Neutrophil (primary cell): ENCODE measurements at regions not wholly inside any gene's neighbourhood (a gene's known extent, or its start where the extent isn't known, plus 50 kb on each side); places are given as distances from the start of the nearest gene placed in this dataset.

ENCODE experiments used
- H3K27ac ChIP-seq: fragments of 200-600 bp; sonication (generic); 2 replicates; pipeline ENCODE4 v1.5.1; 2016; ENCODE audit warnings: mild to moderate bottlenecking, moderate library complexity
- H3K27me3 ChIP-seq: fragments of 200-600 bp; sonication (generic); 2 replicates; pipeline ENCODE4 v1.6.0; 2016; ENCODE audit warnings: mild to moderate bottlenecking
- H3K36me3 ChIP-seq: fragments of 200-600 bp; sonication (generic); 2 replicates; pipeline ENCODE4 v1.5.1; 2017
- H3K4me1 ChIP-seq, 2 experiments: fragments of 200-600 bp in 1 of 2; sonication (generic) in 1 of 2; 1 replicate in 1 of 2; 2 replicates in 1 of 2; pipeline versions ENCODE4 v1.5.1 to v1.6.1; 2013 to 2016; ENCODE audit warnings: low read depth in 1 of 2, low read length in 1 of 2, mild to moderate bottlenecking in 1 of 2, moderate library complexity in 1 of 2; ENCODE audit not compliant: control insufficient read depth in 1 of 2, insufficient read depth in 1 of 2
- H3K4me3 ChIP-seq, 2 experiments: fragments of 200-600 bp in 1 of 2; sonication (generic) in 1 of 2; 1 replicate in 1 of 2; 2 replicates in 1 of 2; pipeline ENCODE4 v1.5.1; 2013 to 2016; ENCODE audit warnings: low read depth in 1 of 2, low read length in 1 of 2, mild to moderate bottlenecking in 1 of 2, moderate library complexity in 1 of 2
- H3K9me3 ChIP-seq: fragments of 200-600 bp; sonication (generic); 2 replicates; pipeline ENCODE4 v1.5.1; 2016
- CTCF ChIP-seq: fragments of 200-600 bp; sonication (generic); IDR thresholded peaks from 2 replicates; pipeline ENCODE4 v1.5.1; 2016; ENCODE audit warnings: antibody characterized with exemption

- no peak for TF ChIP-seq CTCF
- H3K9me3 ChIP-seq: no peaks in the 10 kb centered on the region
- no peaks in the 10 kb centered on the region for H3K36me3 ChIP-seq
- H3K27ac ChIP-seq: no peak overlapping the region
- no peak overlapping the region for H3K4me3 ChIP-seq
- H3K4me1 ChIP-seq: no peaks in the 10 kb centered on the region
- H3K27me3 ChIP-seq: no peaks in the 10 kb centered on the region
Observed at GRCh38 chr5:167147879-167148278, 1143.6 kb upstream of the WWC1 start.

GRCh38 chr5:167150661-167151060 lies 1140.8 kb upstream of the WWC1 start:
- Histone ChIP-seq H3K4me3 (no peak overlapping the region), H3K9me3 (no peaks in the 10 kb centered on the region), H3K36me3 (no peaks in the 10 kb centered on the region), H3K27ac (no peak overlapping the region), H3K4me1 (no peaks in the 10 kb centered on the region), H3K27me3 (no peaks in the 10 kb centered on the region)
- TF ChIP-seq CTCF: no peak

- Histone ChIP-seq H3K4me1 (no peaks in the 10 kb centered on the region), H3K27me3 (no peaks in the 10 kb centered on the region), H3K36me3 (no peaks in the 10 kb centered on the region), H3K4me3 (no peak overlapping the region), H3K27ac (no peak overlapping the region), H3K9me3 (no peaks in the 10 kb centered on the region)
- TF ChIP-seq CTCF: no peak
Observed at GRCh38 chr5:167152561-167152960, 1138.9 kb upstream of the WWC1 start.

GRCh38 chr5:167155387-167156005 lies 1135.9 kb upstream of the WWC1 start:
- H3K36me3 ChIP-seq: no peaks in the 10 kb centered on the region
- no peak for TF ChIP-seq CTCF
- H3K9me3 ChIP-seq: no peaks in the 10 kb centered on the region
- H3K4me1 ChIP-seq: no peaks in the 10 kb centered on the region
- no peak overlapping the region for H3K27ac ChIP-seq
- H3K27me3 ChIP-seq: no peaks in the 10 kb centered on the region
- H3K4me3 ChIP-seq: no peak overlapping the region

- Histone ChIP-seq H3K4me3 (no peak overlapping the region), H3K27me3 (no peaks in the 10 kb centered on the region), H3K9me3 (no peaks in the 10 kb centered on the region), H3K27ac (no peak overlapping the region), H3K36me3 (no peaks in the 10 kb centered on the region), H3K4me1 (no peaks in the 10 kb centered on the region)
- no peak for TF ChIP-seq CTCF
Observed at GRCh38 chr5:167156446-167156845, 1135.0 kb upstream of the WWC1 start.

- Histone ChIP-seq H3K27me3 (no peaks in the 10 kb centered on the region), H3K27ac (no peak overlapping the region), H3K4me3 (no peak overlapping the region), H3K9me3 (no peaks in the 10 kb centered on the region), H3K4me1 (no peaks in the 10 kb centered on the region), H3K36me3 (no peaks in the 10 kb centered on the region)
- no peak for TF ChIP-seq CTCF
Observed at GRCh38 chr5:167158588-167158987, 1132.9 kb upstream of the WWC1 start.
